ENCODE measurements at regions not wholly inside any gene's neighbourhood (a gene's known extent, or its start where the extent isn't known, plus 50 kb on each side); places are given as distances from the start of the nearest gene placed in this dataset.

GRCh38 chr2:16063955-16064633 is 123.7 kb downstream of the MYCN start:
- Histone ChIP-seq H3K4me3 (ENCODE audit: low read length) (no peak overlapping the region), H4K20me1 (ENCODE audit: insufficient read depth) (no peaks in the 10 kb centered on the region), H2AFZ (ENCODE audit: low read depth, low read length) (no peak overlapping the region), H3K27me3 (ENCODE audit: insufficient read depth, low read depth, low read length) (no peaks in the 10 kb centered on the region), H3F3A (ENCODE audit: insufficient read depth, low read length, poor library complexity, severe bottlenecking) (no peaks in the 10 kb centered on the region), H3K9ac (ENCODE audit: low read length) (no peak overlapping the region), H3K9me2 (ENCODE audit: insufficient read depth, low read length) (no peaks in the 10 kb centered on the region), H3K79me2 (replicated peaks; ENCODE audit: insufficient read depth, low read length) (no peaks in the 10 kb centered on the region), H3K9me3 (ENCODE audit: low read length) (no peaks in the 10 kb centered on the region), H3K4me2 (ENCODE audit: low read length) (no peak overlapping the region), H3K36me3 (ENCODE audit: insufficient read depth, low read length) (no peaks in the 10 kb centered on the region), H3K27ac (ENCODE audit: low read length) (no peak overlapping the region)
- TF ChIP-seq REST (IDR thresholded peaks at IDR 0.05; ENCODE audit: borderline replicate concordance) (no peak), EP300 (conservative IDR thresholded peaks at IDR 0.05; ENCODE audit: poor library complexity, severe bottlenecking) (no peak), POLR2AphosphoS5 (IDR thresholded peaks at IDR 0.05) (no peak), SMC3 (conservative IDR thresholded peaks at IDR 0.05; ENCODE audit: poor library complexity) (no peak), CTCF (IDR thresholded peaks at IDR 0.05; ENCODE audit: poor library complexity, severe bottlenecking) (no peak), MXI1 (conservative IDR thresholded peaks at IDR 0.05; ENCODE audit: poor library complexity, severe bottlenecking) (no peak), RAD21 (conservative IDR thresholded peaks at IDR 0.05) (no peak), EZH2 (IDR thresholded peaks at IDR 0.05; ENCODE audit: borderline replicate concordance, insufficient read depth, low read length, poor library complexity, severe bottlenecking) (no peak), TAF1 (IDR thresholded peaks at IDR 0.05; ENCODE audit: low read depth) (no peak)

GRCh38 chr2:16063251-16063850 is 123.0 kb downstream of the MYCN start:
- Histone ChIP-seq H3K79me2 (replicated peaks; ENCODE audit: insufficient read depth, low read length) (no peaks in the 10 kb centered on the region), H3K36me3 (ENCODE audit: insufficient read depth, low read length) (no peaks in the 10 kb centered on the region), H3K27ac (ENCODE audit: low read length) (no peak overlapping the region), H3K4me3 (ENCODE audit: low read length) (no peak overlapping the region), H3K9me2 (ENCODE audit: insufficient read depth, low read length) (no peaks in the 10 kb centered on the region), H3K9me3 (ENCODE audit: low read length) (no peaks in the 10 kb centered on the region), H3K27me3 (ENCODE audit: insufficient read depth, low read depth, low read length) (no peaks in the 10 kb centered on the region), H2AFZ (ENCODE audit: low read depth, low read length) (no peak overlapping the region), H3K9ac (ENCODE audit: low read length) (no peak overlapping the region), H3F3A (ENCODE audit: insufficient read depth, low read length, poor library complexity, severe bottlenecking) (no peaks in the 10 kb centered on the region), H3K4me2 (ENCODE audit: low read length) (no peak overlapping the region), H4K20me1 (ENCODE audit: insufficient read depth) (no peaks in the 10 kb centered on the region)
- TF ChIP-seq EZH2 (IDR thresholded peaks at IDR 0.05; ENCODE audit: borderline replicate concordance, insufficient read depth, low read length, poor library complexity, severe bottlenecking) (no peak), MXI1 (conservative IDR thresholded peaks at IDR 0.05; ENCODE audit: poor library complexity, severe bottlenecking) (no peak), POLR2AphosphoS5 (IDR thresholded peaks at IDR 0.05) (no peak), REST (IDR thresholded peaks at IDR 0.05; ENCODE audit: borderline replicate concordance) (no peak), EP300 (conservative IDR thresholded peaks at IDR 0.05; ENCODE audit: poor library complexity, severe bottlenecking) (no peak), CTCF (IDR thresholded peaks at IDR 0.05; ENCODE audit: poor library complexity, severe bottlenecking) (no peak), RAD21 (conservative IDR thresholded peaks at IDR 0.05) (no peak), SMC3 (conservative IDR thresholded peaks at IDR 0.05; ENCODE audit: poor library complexity) (no peak), TAF1 (IDR thresholded peaks at IDR 0.05; ENCODE audit: low read depth) (no peak)
